Gastroesophageal sphincter (tissue), 4 donors: ENCODE measurements at regions not wholly inside any gene's neighbourhood (a gene's known extent, or its start where the extent isn't known, plus 50 kb on each side); places are given as distances from the start of the nearest gene placed in this dataset.
"Not testable (repeated sequence)": the region's sequence is repeated elsewhere in the genome, so short reads cannot be mapped to it uniquely, and the experiment has no call there.

Source experiments
- ATAC-seq: fragments of 150-250 bp; one replicate; pipeline ENCODE4 v1.9.1; 2016; ENCODE audit warnings: mild to moderate bottlenecking, moderate library complexity
- H3K27ac ChIP-seq, 4 donors: fragments of 200-600 bp; sonication (generic) in 3 of 4; 1 replicate in 3 of 4; 2 replicates in 1 of 4; pipeline ENCODE4 v1.5.1; 2016 to 2019
- H3K27me3 ChIP-seq: fragments of 200-600 bp; sonication (generic); one replicate; pipeline ENCODE4 v1.5.1; 2019
- H3K36me3 ChIP-seq, 2 donors: fragments of 200-600 bp; sonication (generic); one replicate each; pipeline ENCODE4 v1.5.1; 2019; ENCODE audit warnings: control low read depth in 1 of 2
- H3K4me1 ChIP-seq, 3 donors: fragments of 200-600 bp; sonication (generic); 1 replicate in 2 of 3; 2 replicates in 1 of 3; pipeline ENCODE4 v1.5.1; 2016 to 2019; ENCODE audit warnings: control low read depth in 2 of 3
- H3K4me3 ChIP-seq, 2 donors: fragments of 200-600 bp; sonication (generic); one replicate each; pipeline ENCODE4 v1.5.1; 2019; ENCODE audit warnings: mild to moderate bottlenecking in 1 of 2, moderate library complexity in 1 of 2
- H3K9me3 ChIP-seq, 3 donors: fragments of 200-600 bp; sonication (generic); one replicate each; pipeline ENCODE4 v1.5.1; 2017 to 2019; ENCODE audit warnings: control low read depth in 2 of 3
- CTCF ChIP-seq, 4 experiments: fragments of 200-600 bp in 2 of 4; fragments of 450-650 bp in 2 of 4; sonication (generic) in 1 of 4; IDR thresholded peaks; one replicate each; pipeline ENCODE4 v1.5.1; 2017 to 2019; ENCODE audit warnings: antibody characterized with exemption in 4 of 4, mild to moderate bottlenecking in 2 of 4, moderate library complexity in 2 of 4
- EP300 ChIP-seq: sonication (generic); formaldehyde crosslinking; IDR thresholded peaks from one replicate; pipeline ENCODE4 v1.6.1; 2017; ENCODE audit warnings: antibody characterized with exemption, mild to moderate bottlenecking
- POLR2A ChIP-seq, 2 donors: fragments of 450-650 bp; IDR thresholded peaks; one replicate each; pipeline ENCODE4 v1.6.1; 2017; ENCODE audit warnings: antibody characterized with exemption in 2 of 2, mild to moderate bottlenecking in 2 of 2, moderate library complexity in 1 of 2
- POLR2AphosphoS5 ChIP-seq: sonication (generic); formaldehyde crosslinking; IDR thresholded peaks from one replicate; pipeline ENCODE4 v1.6.1; 2017; ENCODE audit warnings: antibody characterized with exemption
- WGBS, 2 donors: methylation state at CpG; one replicate each; pipeline ENCODE4 v1.1.5; 2018; ENCODE audit warnings: low coverage in 1 of 2; 5-methylcytosine and 5-hydroxymethylcytosine counted together

DNA sequence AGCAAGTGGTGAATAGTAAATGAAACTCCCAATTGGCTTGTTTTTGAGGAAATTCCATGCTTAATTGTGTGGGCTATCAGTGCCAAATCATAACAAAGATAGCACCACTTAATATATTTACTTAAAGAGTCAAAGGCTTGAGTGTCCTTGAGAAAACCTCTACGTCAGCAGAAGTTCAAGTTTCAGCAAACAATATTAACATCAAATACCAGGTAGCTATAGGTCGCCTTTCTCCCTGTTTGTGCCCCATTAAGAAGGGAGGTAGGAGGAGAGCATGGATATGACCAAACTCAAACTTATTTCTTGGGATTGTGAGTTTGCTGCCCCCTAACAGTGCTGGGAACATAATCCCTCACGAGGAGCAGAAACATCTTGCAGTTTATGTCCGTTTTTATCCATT lies 105.6 kb upstream of the SYN3 start:
- H3K4me1 ChIP-seq = no peaks in the 10 kb centered on the region
- H3K27ac ChIP-seq = no peak overlapping the region
- H3K4me3 ChIP-seq = no peak overlapping the region
- no peaks in the 10 kb centered on the region for H3K27me3 ChIP-seq
- no peak for ATAC-seq
- no peaks in the 10 kb centered on the region for H3K9me3 ChIP-seq
- TF ChIP-seq POLR2AphosphoS5 (no peak), POLR2A (IDR thresholded peaks at IDR 0.05) (no peak), CTCF (IDR thresholded peaks at IDR 0.05) (no peak), EP300 (no peak)
- 40 to 46% methylated on average over 4 of the region's 4 CpGs for whole genome bisulfite sequencing, 2 donors
- H3K36me3 ChIP-seq = no peaks in the 10 kb centered on the region

GRCh38 chr22:33162196-33162595 lies 104.0 kb upstream of the SYN3 start:
- H3K9me3 ChIP-seq = no peaks in the 10 kb centered on the region
- no peak for ATAC-seq
- no peak overlapping the region for H3K27ac ChIP-seq
- H3K36me3 ChIP-seq = no peaks in the 10 kb centered on the region
- TF ChIP-seq POLR2AphosphoS5 = no peak
- TF ChIP-seq EP300 = no peak
- TF ChIP-seq CTCF (IDR thresholded peaks at IDR 0.05) = no peak
- no peak for TF ChIP-seq POLR2A (IDR thresholded peaks at IDR 0.05)
- no peaks in the 10 kb centered on the region for H3K27me3 ChIP-seq
- WGBS, 2 donors = 25 to 28% methylated on average over 2 to 3 of the region's 3 CpGs
- no peaks in the 10 kb centered on the region for H3K4me1 ChIP-seq
- no peak overlapping the region for H3K4me3 ChIP-seq

DNA sequence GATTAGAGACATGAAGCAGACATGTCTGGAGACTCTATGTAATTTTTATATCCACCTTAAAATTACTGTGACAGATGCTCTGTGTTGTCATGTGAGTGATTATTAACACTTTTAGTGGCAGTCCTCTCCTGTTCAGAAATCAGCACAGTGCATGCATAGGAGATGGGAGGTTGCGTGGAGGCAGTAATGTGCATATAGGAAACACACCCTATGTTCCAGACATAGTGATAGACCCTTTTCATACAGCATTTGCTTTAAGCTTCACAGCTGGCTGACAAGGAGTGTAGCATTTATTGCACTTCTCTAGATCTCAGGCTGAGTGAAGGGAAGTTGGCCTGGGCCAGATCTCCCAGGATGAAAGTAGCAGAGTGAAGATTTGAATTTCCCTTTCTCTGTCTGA lies 102.3 kb upstream of the SYN3 start:
- no peak for ATAC-seq
- peaks cover 0 to 8% (median 0%) of the 10 kb centered on the region in 3 donors for H3K9me3 ChIP-seq
- no peak for TF ChIP-seq POLR2A (IDR thresholded peaks at IDR 0.05)
- TF ChIP-seq CTCF (IDR thresholded peaks at IDR 0.05) = no peak
- no peak for TF ChIP-seq EP300
- no peak for TF ChIP-seq POLR2AphosphoS5
- no peak overlapping the region for H3K4me3 ChIP-seq
- 83 to 100% methylated on average over 1 of the region's 1 CpG for WGBS, 2 donors
- H3K27me3 ChIP-seq = no peaks in the 10 kb centered on the region
- H3K4me1 ChIP-seq = no peaks in the 10 kb centered on the region
- no peak overlapping the region for H3K27ac ChIP-seq
- no peaks in the 10 kb centered on the region for H3K36me3 ChIP-seq

- not testable (repeated sequence) for H3K27ac ChIP-seq, H3K36me3 ChIP-seq, ATAC-seq, H3K4me3 ChIP-seq, H3K4me1 ChIP-seq, H3K27me3 ChIP-seq
- 33% methylated on average over 1 of the region's 1 CpG; no CpG with 5 or more reads in 1 of the 2 donors for WGBS, 2 donors
- peaks cover 0 to 21% (median 0%) of the 10 kb centered on the region in 3 donors for H3K9me3 ChIP-seq
Observed at GRCh38 chr22:33154967-33155366, 96.8 kb upstream of the SYN3 start.

- Histone ChIP-seq H3K36me3 (no peaks in the 10 kb centered on the region), H3K4me1 (no peaks in the 10 kb centered on the region), H3K4me3 (no peak overlapping the region), H3K9me3 (peaks cover 0 to 4% (median 0%) of the 10 kb centered on the region in 3 donors), H3K27me3 (no peaks in the 10 kb centered on the region), H3K27ac (no peak overlapping the region)
- no peak for TF ChIP-seq POLR2A (IDR thresholded peaks at IDR 0.05)
- TF ChIP-seq POLR2AphosphoS5 = no peak
- no peak for TF ChIP-seq CTCF (IDR thresholded peaks at IDR 0.05)
- no peak for TF ChIP-seq EP300
- ATAC-seq = no peak
- WGBS, 2 donors = 57 to 60% methylated on average over 1 of the region's 2 CpGs
Observed at GRCh38 chr22:33149611-33150010, 91.4 kb upstream of the SYN3 start.
